NCI-H146 treated with DMSO at 0.1 percent for 48 hours (cell line): ENCODE measurements at regions not wholly inside any gene's neighbourhood (a gene's known extent, or its start where the extent isn't known, plus 50 kb on each side); places are given as distances from the start of the nearest gene placed in this dataset.
"Not testable (repeated sequence)": the region's sequence is repeated elsewhere in the genome, so short reads cannot be mapped to it uniquely, and the experiment has no call there.

Experiments
- DNase-seq: peaks from one replicate; lab custom pipeline; 2025; ENCODE audit not compliant: unreplicated experiment; lab: John Stamatoyannopoulos, UW

- no peak for DNase-seq
Measured at GRCh38 chr2:36235882-36236281, 119.7 kb upstream of the CRIM1 start.

GRCh38 chr2:36235426-36235825 is 120.2 kb upstream of the CRIM1 start:
- DNase-seq: no peak

- DNase-seq: no peak
Measured at GRCh38 chr2:36223259-36223658, 132.3 kb upstream of the CRIM1 start.

- no peak for DNase-seq
Measured at GRCh38 chr2:36222485-36222884, 133.1 kb upstream of the CRIM1 start.

GRCh38 chr2:36214691-36215090 is 140.9 kb upstream of the CRIM1 start:
- DNase-seq: no peak

GRCh38 chr2:36203366-36203765 is 152.2 kb upstream of the CRIM1 start:
- no peak for DNase-seq

GRCh38 chr2:36197181-36197971 is 158.2 kb upstream of the CRIM1 start:
- DNase-seq: no peak

GRCh38 chr2:36193680-36194079 is 161.9 kb upstream of the CRIM1 start:
- no peak for DNase-seq

GRCh38 chr2:36192983-36193382 is 162.6 kb upstream of the CRIM1 start:
- no peak for DNase-seq

GRCh38 chr2:36190097-36190496 is 165.5 kb upstream of the CRIM1 start:
- no peak for DNase-seq

GRCh38 chr2:36185624-36186023 is 170.0 kb upstream of the CRIM1 start:
- no peak for DNase-seq

GRCh38 chr2:36184848-36185247 is 170.7 kb upstream of the CRIM1 start:
- DNase-seq: no peak

GRCh38 chr2:36180789-36181482 is 174.6 kb upstream of the CRIM1 start:
- DNase-seq: not testable (repeated sequence)

- DNase-seq: not testable (repeated sequence)
Measured at GRCh38 chr2:36180293-36180692, 175.3 kb upstream of the CRIM1 start.

- DNase-seq: not testable (repeated sequence)
Measured at GRCh38 chr2:36179668-36180269, 175.8 kb upstream of the CRIM1 start.

- no peak for DNase-seq
Measured at GRCh38 chr2:36178384-36178783, 177.2 kb upstream of the CRIM1 start.

- no peak for DNase-seq
Measured at GRCh38 chr2:36177282-36177681, 178.3 kb upstream of the CRIM1 start.

GRCh38 chr2:36174920-36175319 is 180.7 kb upstream of the CRIM1 start:
- no peak for DNase-seq

GRCh38 chr2:36173760-36174404 is 181.7 kb upstream of the CRIM1 start:
- no peak for DNase-seq

GRCh38 chr2:36172824-36173223 is 182.8 kb upstream of the CRIM1 start:
- no peak for DNase-seq

GRCh38 chr2:36170805-36171204 is 184.8 kb upstream of the CRIM1 start:
- DNase-seq: no peak

GRCh38 chr2:36169843-36170242 is 185.7 kb upstream of the CRIM1 start:
- no peak for DNase-seq
